Thyroid gland (tissue), 4 donors: ENCODE measurements at regions not wholly inside any gene's neighbourhood (a gene's known extent, or its start where the extent isn't known, plus 50 kb on each side); places are given as distances from the start of the nearest gene placed in this dataset.

Experiments used
- POLR2A ChIP-seq, 2 donors: fragments of 450-650 bp; IDR thresholded peaks; one replicate each; pipeline ENCODE4 v1.6.1; 2017; ENCODE audit warnings: antibody characterized with exemption in 2 of 2, mild to moderate bottlenecking in 2 of 2, moderate library complexity in 1 of 2
- TF ChIP-seq, protein P1 (sequence below), 6 experiments: fragments of 200-600 bp in 3 of 6; fragments of 450-650 bp in 3 of 6; sonication (generic) in 3 of 6; IDR thresholded peaks; one replicate each; pipeline ENCODE4 v1.5.1; 2016 to 2019; ENCODE audit warnings: antibody characterized with exemption in 6 of 6, mild to moderate bottlenecking in 2 of 6, inconsistent platforms in 1 of 6, moderate library complexity in 1 of 6

DNA sequence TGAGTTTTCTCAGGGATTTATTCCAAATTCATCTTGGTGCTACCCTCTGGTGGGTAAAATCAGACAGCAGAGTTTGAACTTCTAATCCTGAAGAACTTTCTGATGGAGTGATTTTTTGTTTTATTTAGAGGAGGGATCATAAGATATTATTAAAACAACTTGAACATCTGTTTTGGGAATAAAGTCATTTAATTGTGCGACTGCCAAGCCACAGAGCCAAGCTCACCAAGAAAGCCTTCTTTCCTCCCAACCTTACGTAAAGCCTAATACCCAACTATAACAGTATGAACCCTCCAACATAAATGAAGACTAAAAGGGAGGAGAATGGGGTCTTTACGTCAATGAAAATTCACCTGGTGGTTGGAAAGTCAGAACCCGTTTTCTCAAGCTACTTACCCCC lies 205.5 kb upstream of the IGF1 start:
- TF ChIP-seq, protein P1, sequence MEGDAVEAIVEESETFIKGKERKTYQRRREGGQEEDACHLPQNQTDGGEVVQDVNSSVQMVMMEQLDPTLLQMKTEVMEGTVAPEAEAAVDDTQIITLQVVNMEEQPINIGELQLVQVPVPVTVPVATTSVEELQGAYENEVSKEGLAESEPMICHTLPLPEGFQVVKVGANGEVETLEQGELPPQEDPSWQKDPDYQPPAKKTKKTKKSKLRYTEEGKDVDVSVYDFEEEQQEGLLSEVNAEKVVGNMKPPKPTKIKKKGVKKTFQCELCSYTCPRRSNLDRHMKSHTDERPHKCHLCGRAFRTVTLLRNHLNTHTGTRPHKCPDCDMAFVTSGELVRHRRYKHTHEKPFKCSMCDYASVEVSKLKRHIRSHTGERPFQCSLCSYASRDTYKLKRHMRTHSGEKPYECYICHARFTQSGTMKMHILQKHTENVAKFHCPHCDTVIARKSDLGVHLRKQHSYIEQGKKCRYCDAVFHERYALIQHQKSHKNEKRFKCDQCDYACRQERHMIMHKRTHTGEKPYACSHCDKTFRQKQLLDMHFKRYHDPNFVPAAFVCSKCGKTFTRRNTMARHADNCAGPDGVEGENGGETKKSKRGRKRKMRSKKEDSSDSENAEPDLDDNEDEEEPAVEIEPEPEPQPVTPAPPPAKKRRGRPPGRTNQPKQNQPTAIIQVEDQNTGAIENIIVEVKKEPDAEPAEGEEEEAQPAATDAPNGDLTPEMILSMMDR (IDR thresholded peaks at IDR 0.05): no peak
- TF ChIP-seq POLR2A (IDR thresholded peaks at IDR 0.05): no peak
